Muscle of leg (tissue), 3 donors: ENCODE measurements at regions not wholly inside any gene's neighbourhood (a gene's known extent, or its start where the extent isn't known, plus 50 kb on each side); places are given as distances from the start of the nearest gene placed in this dataset.

Source experiments
- DNase-seq: peaks from one replicate; pipeline ENCODE4 v3.0.0; 2013
- H3K27ac ChIP-seq: one replicate; pipeline ENCODE4 v1.5.1; 2013; ENCODE audit warnings: mild to moderate bottlenecking, low read length, control low read depth
- H3K27me3 ChIP-seq: one replicate; pipeline ENCODE4 v1.6.1; 2013; ENCODE audit warnings: low read length; ENCODE audit not compliant: control insufficient read depth, insufficient read depth
- H3K36me3 ChIP-seq: one replicate; pipeline ENCODE4 v1.6.1; 2013; ENCODE audit warnings: low read length; ENCODE audit not compliant: control insufficient read depth, insufficient read depth
- H3K4me1 ChIP-seq: one replicate; pipeline ENCODE4 v1.6.1; 2013; ENCODE audit warnings: low read length; ENCODE audit not compliant: control insufficient read depth, insufficient read depth
- H3K4me3 ChIP-seq: one replicate; pipeline ENCODE4 v1.5.1; 2013; ENCODE audit warnings: low read length, control low read depth
- H3K9me3 ChIP-seq: replicated peaks from 2 replicates; pipeline ENCODE4 v1.6.1; 2013; ENCODE audit warnings: low read depth, low read length; ENCODE audit not compliant: control insufficient read depth
- WGBS: methylation state at CpG from one replicate; pipeline ENCODE4 v1.1.5; 2013; ENCODE audit warnings: missing lambda C conversion rate; ENCODE audit not compliant: insufficient coverage; 5-methylcytosine and 5-hydroxymethylcytosine counted together

DNA sequence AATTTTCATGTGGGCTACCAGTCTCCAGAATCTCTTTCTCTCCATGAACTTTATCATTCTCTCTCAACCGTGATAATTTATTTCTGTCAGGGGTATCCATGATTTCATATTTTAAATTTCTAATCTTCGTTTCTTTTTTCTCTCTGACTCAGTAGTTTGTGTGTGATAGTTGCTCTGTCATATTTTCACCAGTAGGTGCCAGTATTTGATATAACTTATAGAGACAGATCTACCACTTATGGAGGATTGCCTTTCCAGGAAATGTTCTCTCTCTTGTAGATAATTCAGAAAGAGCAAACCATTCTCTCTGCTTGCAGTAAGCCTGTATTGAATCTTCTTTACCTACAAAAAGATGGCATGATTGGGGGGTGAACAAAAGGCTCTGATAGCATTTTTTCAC, 79.3 kb upstream of the DYNLT3 start:
- no peaks in the 10 kb centered on the region for H3K4me1 ChIP-seq
- no peaks in the 10 kb centered on the region for H3K27me3 ChIP-seq
- peak; percentile 63 for DNase-seq
- H3K27ac ChIP-seq = no peak overlapping the region
- H3K36me3 ChIP-seq = no peaks in the 10 kb centered on the region
- H3K4me3 ChIP-seq = no peak overlapping the region
- H3K9me3 ChIP-seq = no peaks in the 10 kb centered on the region
- no CpG with 5 or more reads among the region's 2 CpGs for WGBS

DNA sequence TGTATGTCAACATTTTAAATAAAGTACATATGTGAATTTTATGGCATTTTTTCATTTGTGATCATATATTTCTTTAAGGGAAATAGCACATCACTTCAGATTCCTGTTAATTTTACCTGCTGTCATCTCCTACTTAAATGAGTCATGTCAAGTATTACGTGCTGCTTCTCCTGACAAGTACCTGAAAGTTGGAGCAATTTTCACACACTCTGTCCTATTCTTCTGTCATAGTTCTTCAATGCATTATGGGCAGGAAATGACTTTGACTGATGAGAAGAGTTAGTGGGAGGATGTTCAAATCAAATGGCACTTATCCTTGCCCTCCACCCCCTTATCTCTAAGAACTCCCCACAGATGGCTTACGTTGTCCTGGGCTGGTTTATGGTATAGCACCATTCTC, 64.2 kb upstream of the SYTL5 start:
- H3K27me3 ChIP-seq = peaks cover 4% of the 10 kb centered on the region
- no peak for DNase-seq
- no peak overlapping the region for H3K27ac ChIP-seq
- no peaks in the 10 kb centered on the region for H3K9me3 ChIP-seq
- no peaks in the 10 kb centered on the region for H3K4me1 ChIP-seq
- H3K36me3 ChIP-seq = no peaks in the 10 kb centered on the region
- WGBS = 80% methylated on average over 1 of the region's 2 CpGs
- H3K4me3 ChIP-seq = no peak overlapping the region

DNA sequence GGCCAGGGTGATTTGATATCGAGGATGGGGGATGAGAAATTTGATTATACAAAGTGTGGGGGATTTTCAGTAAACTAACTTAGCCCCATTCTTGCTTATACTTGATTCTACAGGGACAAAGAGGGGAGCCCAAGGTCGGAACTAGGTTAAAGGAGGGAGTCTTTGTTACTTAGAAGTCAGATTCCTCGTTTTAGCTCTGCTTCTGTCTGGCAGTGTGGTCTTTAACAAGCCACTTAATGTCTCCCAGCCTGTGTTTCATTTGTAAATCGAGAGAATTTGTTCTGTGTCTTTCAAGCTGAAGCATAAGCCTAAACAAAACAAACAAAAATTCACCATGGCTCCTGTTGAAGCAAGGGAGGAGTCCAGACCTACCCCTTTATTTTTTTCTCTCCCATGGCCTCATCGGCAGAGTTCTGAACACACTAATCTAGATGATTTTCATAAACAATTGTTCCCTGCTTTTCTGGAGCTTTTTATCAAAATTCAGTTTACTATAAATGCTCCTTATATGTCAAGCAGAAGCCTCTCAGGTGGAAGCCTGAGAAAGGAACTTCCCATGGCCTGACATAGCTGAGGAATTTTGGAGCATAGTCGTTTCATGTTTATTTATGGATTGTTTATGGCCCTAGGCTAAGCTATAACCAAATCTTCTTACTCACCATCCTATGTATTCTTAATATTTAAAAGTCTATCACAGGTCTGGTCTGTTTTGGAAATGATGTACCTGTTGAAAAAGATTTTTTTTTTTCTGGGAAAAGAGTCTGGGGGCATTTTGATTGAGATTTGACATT, 62.6 kb upstream of the SYTL5 start:
- no peaks in the 10 kb centered on the region for H3K4me1 ChIP-seq
- peaks cover 2% of the 10 kb centered on the region for H3K27me3 ChIP-seq
- H3K9me3 ChIP-seq = no peaks in the 10 kb centered on the region
- H3K36me3 ChIP-seq = no peaks in the 10 kb centered on the region
- no peak overlapping the region for H3K27ac ChIP-seq
- H3K4me3 ChIP-seq = no peak overlapping the region
- 32% methylated on average over 3 of the region's 6 CpGs for WGBS
- no peak for DNase-seq

DNA sequence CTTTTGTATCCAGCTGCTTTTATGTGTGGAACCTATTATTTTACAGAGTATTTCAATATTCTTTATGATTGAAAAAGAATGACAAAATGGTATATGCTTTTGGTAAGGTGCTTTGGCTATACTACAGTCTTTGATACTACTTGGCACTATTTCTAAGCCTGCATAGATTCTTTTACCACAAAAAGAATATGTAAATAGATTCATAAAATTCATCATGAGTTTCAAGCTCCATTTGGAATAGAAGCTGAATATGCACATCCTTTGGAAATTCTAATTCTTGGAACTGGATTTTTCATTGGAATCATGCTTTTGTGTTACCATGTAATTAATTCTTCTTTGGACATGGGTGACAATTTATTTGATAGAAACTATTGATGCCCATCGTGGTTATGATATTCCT, 60.2 kb upstream of the SYTL5 start:
- Histone ChIP-seq H3K27me3 (peaks cover 2% of the 10 kb centered on the region), H3K9me3 (no peaks in the 10 kb centered on the region), H3K36me3 (no peaks in the 10 kb centered on the region), H3K4me3 (no peak overlapping the region), H3K4me1 (no peaks in the 10 kb centered on the region), H3K27ac (no peak overlapping the region)
- DNase-seq = no peak
- no CpG with 5 or more reads among the region's 1 CpG for WGBS

DNA sequence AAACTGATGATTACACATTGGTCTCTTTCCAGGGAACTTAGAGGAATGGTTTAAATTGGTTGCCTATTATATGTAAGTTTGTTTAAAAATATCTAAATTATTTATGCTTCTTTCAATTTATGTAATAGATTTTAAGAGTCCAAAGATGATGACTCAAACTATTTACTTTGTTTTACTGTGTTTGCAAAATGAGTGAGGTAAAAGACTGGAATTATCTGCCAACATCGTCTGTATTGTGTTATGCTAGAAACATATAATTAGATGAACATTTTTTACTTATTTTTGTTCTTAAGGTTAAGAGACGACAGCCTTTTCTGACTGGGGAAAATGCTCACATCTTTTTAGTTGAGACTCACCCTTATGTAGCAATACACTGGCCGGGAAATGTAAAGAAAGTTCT, 51.1 kb upstream of the SYTL5 start:
- Histone ChIP-seq H3K9me3 (no peaks in the 10 kb centered on the region), H3K27ac (no peak overlapping the region), H3K27me3 (peaks cover 7% of the 10 kb centered on the region), H3K4me1 (no peaks in the 10 kb centered on the region), H3K4me3 (no peak overlapping the region), H3K36me3 (no peaks in the 10 kb centered on the region)
- no CpG with 5 or more reads among the region's 3 CpGs for WGBS
- DNase-seq = no peak

DNA sequence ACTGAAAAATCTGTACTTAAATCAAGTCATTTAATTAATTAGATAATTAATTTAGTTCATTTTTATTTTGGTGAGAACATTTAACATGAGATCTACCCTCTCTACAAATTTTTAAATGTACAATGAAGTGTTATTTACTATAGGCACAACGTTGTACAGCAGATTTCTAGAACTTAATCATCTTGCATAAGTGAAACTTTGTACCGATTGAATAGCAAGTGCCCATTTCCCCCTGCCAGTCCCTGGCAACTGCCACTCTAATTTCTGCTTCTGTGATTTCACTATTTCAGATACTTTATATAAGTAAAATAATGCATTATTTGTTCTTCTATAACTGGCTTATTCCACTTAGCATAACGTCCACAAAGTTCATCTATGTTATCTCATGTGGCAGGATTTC, 50.1 kb upstream of the SYTL5 start:
- DNase-seq = no peak
- Histone ChIP-seq H3K4me3 (no peak overlapping the region), H3K27me3 (peaks cover 7% of the 10 kb centered on the region)

More for the DNA sequence above, 50.1 kb upstream of the SYTL5 start:
- Histone ChIP-seq H3K27ac (no peak overlapping the region), H3K9me3 (no peaks in the 10 kb centered on the region), H3K36me3 (no peaks in the 10 kb centered on the region), H3K4me1 (no peaks in the 10 kb centered on the region)
- no CpG with 5 or more reads among the region's 3 CpGs for WGBS
